ENCODE measurements at regions not wholly inside any gene's neighbourhood (a gene's known extent, or its start where the extent isn't known, plus 50 kb on each side); places are given as distances from the start of the nearest gene placed in this dataset.

DNA sequence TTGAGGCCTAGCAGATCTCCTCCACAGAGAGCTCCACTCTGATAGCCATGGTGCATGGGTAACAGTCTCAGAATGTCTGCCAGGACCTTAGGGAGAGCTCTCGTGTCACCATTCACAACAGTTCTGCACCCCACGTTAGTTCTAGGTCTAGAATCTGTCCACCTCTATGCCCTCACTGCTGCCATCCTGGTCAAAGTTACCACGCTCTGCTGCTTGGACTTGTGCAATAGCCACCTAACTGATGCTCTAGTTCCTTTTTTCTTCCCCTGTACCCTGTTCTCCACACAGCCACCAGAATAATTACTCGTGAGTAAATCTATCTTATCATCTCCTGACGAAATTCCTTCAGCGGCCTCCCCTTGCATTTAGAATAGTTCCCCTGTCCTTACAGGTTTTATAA, 268.8 kb upstream of the GATB start:
- Histone ChIP-seq H3K9me2 (replicated peaks; ENCODE audit: control insufficient read depth, low read length) (no peaks in the 10 kb centered on the region), H3K36me3 (ENCODE audit: control insufficient read depth, low read length) (no peaks in the 10 kb centered on the region), H3K27me3 (ENCODE audit: control insufficient read depth, low read length) (no peaks in the 10 kb centered on the region), H3K4me2 (ENCODE audit: low read length) (no peak overlapping the region), H3K9me3 (ENCODE audit: control insufficient read depth, insufficient read depth, low read length) (no peaks in the 10 kb centered on the region), H3K79me2 (ENCODE audit: control insufficient read depth, low read length) (no peaks in the 10 kb centered on the region), H4K20me1 (ENCODE audit: control insufficient read depth, insufficient read depth, low read depth, low read length) (no peaks in the 10 kb centered on the region), H3K27ac (ENCODE audit: low read depth, low read length) (no peak overlapping the region), H3K4me1 (ENCODE audit: control insufficient read depth, low read length) (no peaks in the 10 kb centered on the region), H3K4me3 (ENCODE audit: low read length) (no peak overlapping the region), H3F3A (ENCODE audit: control insufficient read depth, insufficient read depth) (no peaks in the 10 kb centered on the region)
- TF ChIP-seq EZH2phosphoT487 (IDR thresholded peaks at IDR 0.05; ENCODE audit: borderline replicate concordance, low read length): no peak
- TF ChIP-seq, protein P1, sequence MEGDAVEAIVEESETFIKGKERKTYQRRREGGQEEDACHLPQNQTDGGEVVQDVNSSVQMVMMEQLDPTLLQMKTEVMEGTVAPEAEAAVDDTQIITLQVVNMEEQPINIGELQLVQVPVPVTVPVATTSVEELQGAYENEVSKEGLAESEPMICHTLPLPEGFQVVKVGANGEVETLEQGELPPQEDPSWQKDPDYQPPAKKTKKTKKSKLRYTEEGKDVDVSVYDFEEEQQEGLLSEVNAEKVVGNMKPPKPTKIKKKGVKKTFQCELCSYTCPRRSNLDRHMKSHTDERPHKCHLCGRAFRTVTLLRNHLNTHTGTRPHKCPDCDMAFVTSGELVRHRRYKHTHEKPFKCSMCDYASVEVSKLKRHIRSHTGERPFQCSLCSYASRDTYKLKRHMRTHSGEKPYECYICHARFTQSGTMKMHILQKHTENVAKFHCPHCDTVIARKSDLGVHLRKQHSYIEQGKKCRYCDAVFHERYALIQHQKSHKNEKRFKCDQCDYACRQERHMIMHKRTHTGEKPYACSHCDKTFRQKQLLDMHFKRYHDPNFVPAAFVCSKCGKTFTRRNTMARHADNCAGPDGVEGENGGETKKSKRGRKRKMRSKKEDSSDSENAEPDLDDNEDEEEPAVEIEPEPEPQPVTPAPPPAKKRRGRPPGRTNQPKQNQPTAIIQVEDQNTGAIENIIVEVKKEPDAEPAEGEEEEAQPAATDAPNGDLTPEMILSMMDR (IDR thresholded peaks at IDR 0.05; ENCODE audit: low read depth, low read length, poor library complexity, severe bottlenecking): no peak

DNA sequence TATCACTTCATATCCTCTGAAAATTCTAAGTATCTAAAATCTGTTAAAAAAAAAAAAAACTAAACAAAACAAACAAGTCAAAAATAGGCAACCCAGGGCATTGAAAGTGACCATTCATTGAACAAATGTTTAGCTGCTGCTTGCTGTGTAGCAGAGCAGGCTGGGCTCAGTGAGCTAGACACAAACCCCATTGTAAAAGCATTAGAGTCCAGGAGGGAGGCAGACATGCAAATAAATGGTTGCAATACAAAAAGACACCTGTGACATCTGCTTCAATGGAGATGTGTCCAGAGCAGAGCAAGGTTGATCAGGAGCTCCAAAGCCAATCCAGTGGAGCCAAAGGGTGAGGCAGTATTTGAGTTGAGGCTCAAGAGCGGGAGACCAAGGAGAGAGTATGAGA, 267.3 kb upstream of the GATB start:
- H3K4me2 ChIP-seq (ENCODE audit: low read length): no peak overlapping the region

DNA sequence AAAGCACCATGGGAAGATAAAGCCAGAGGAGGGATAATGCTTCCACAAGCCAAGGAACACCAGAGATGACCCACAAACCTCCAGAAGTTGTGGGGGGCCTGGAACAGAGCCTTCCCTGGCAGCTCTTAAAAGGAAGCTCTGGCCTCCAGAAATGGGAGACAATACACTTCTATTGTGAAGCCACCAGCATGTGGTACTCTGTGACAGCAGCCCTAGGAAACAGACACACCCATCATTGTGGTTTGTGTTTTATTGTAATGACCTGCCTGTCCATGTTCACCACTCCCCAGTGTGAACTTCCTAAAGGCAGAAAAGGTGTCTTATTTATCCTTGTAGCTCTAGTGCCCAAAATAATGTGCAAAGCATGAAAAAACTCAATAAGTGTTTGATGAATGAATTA, 264.1 kb upstream of the GATB start:
- no peaks in the 10 kb centered on the region for H3F3A ChIP-seq (ENCODE audit: control insufficient read depth, insufficient read depth)
- TF ChIP-seq, protein P1 (IDR thresholded peaks at IDR 0.05; ENCODE audit: low read depth, low read length, poor library complexity, severe bottlenecking): no peak
- TF ChIP-seq EZH2phosphoT487 (IDR thresholded peaks at IDR 0.05; ENCODE audit: borderline replicate concordance, low read length): no peak

More for the DNA sequence above, 267.3 kb upstream of the GATB start:
- Histone ChIP-seq H3K4me3 (ENCODE audit: low read length) (no peak overlapping the region), H3K79me2 (ENCODE audit: control insufficient read depth, low read length) (no peaks in the 10 kb centered on the region), H3K9me3 (ENCODE audit: control insufficient read depth, insufficient read depth, low read length) (no peaks in the 10 kb centered on the region), H3K4me1 (ENCODE audit: control insufficient read depth, low read length) (no peaks in the 10 kb centered on the region), H3K27ac (ENCODE audit: low read depth, low read length) (no peak overlapping the region), H3K9me2 (replicated peaks; ENCODE audit: control insufficient read depth, low read length) (no peaks in the 10 kb centered on the region), H3K27me3 (ENCODE audit: control insufficient read depth, low read length) (no peaks in the 10 kb centered on the region), H3F3A (ENCODE audit: control insufficient read depth, insufficient read depth) (no peaks in the 10 kb centered on the region), H4K20me1 (ENCODE audit: control insufficient read depth, insufficient read depth, low read depth, low read length) (no peaks in the 10 kb centered on the region), H3K36me3 (ENCODE audit: control insufficient read depth, low read length) (no peaks in the 10 kb centered on the region)
- TF ChIP-seq, protein P1 (IDR thresholded peaks at IDR 0.05; ENCODE audit: low read depth, low read length, poor library complexity, severe bottlenecking): no peak
- TF ChIP-seq EZH2phosphoT487 (IDR thresholded peaks at IDR 0.05; ENCODE audit: borderline replicate concordance, low read length): no peak

DNA sequence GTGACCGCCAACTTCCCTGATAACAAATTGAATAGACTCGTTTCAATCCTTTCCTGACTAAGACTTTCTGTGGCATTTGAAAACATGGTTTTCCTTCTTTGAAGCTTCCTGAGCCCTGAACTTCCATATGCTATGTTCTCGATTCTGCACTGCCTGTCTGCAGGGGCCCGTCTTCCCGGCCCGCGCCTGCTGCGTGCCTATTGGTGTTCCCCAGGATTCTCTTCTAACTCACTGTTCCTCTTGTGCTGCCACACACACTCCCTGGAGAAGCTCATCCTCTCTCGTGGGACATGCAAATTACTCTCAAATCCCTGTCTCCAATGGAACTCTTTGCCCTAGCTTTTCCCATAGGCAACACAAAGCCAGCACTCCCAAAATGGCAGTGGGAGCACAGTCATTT, 262.9 kb upstream of the GATB start:
- Histone ChIP-seq H3F3A (ENCODE audit: control insufficient read depth, insufficient read depth) (no peaks in the 10 kb centered on the region), H3K36me3 (ENCODE audit: control insufficient read depth, low read length) (no peaks in the 10 kb centered on the region), H3K4me2 (ENCODE audit: low read length) (no peak overlapping the region), H3K27me3 (ENCODE audit: control insufficient read depth, low read length) (no peaks in the 10 kb centered on the region), H3K4me3 (ENCODE audit: low read length) (no peak overlapping the region), H3K9me2 (replicated peaks; ENCODE audit: control insufficient read depth, low read length) (no peaks in the 10 kb centered on the region), H3K79me2 (ENCODE audit: control insufficient read depth, low read length) (no peaks in the 10 kb centered on the region), H3K27ac (ENCODE audit: low read depth, low read length) (no peak overlapping the region), H3K9me3 (ENCODE audit: control insufficient read depth, insufficient read depth, low read length) (no peaks in the 10 kb centered on the region), H3K4me1 (ENCODE audit: control insufficient read depth, low read length) (no peaks in the 10 kb centered on the region), H4K20me1 (ENCODE audit: control insufficient read depth, insufficient read depth, low read depth, low read length) (no peaks in the 10 kb centered on the region)
- TF ChIP-seq EZH2phosphoT487 (IDR thresholded peaks at IDR 0.05; ENCODE audit: borderline replicate concordance, low read length): no peak
- TF ChIP-seq, protein P1 (IDR thresholded peaks at IDR 0.05; ENCODE audit: low read depth, low read length, poor library complexity, severe bottlenecking): no peak

More for the DNA sequence above, 264.1 kb upstream of the GATB start:
- Histone ChIP-seq H3K9me2 (replicated peaks; ENCODE audit: control insufficient read depth, low read length) (no peaks in the 10 kb centered on the region), H3K4me1 (ENCODE audit: control insufficient read depth, low read length) (no peaks in the 10 kb centered on the region), H3K27me3 (ENCODE audit: control insufficient read depth, low read length) (no peaks in the 10 kb centered on the region), H4K20me1 (ENCODE audit: control insufficient read depth, insufficient read depth, low read depth, low read length) (no peaks in the 10 kb centered on the region), H3K4me3 (ENCODE audit: low read length) (no peak overlapping the region), H3K36me3 (ENCODE audit: control insufficient read depth, low read length) (no peaks in the 10 kb centered on the region), H3K4me2 (ENCODE audit: low read length) (no peak overlapping the region), H3K27ac (ENCODE audit: low read depth, low read length) (no peak overlapping the region), H3K9me3 (ENCODE audit: control insufficient read depth, insufficient read depth, low read length) (no peaks in the 10 kb centered on the region), H3K79me2 (ENCODE audit: control insufficient read depth, low read length) (no peaks in the 10 kb centered on the region)

Data from DOHH2 (cell line).